ENCODE measurements at regions not wholly inside any gene's neighbourhood (a gene's known extent, or its start where the extent isn't known, plus 50 kb on each side); places are given as distances from the start of the nearest gene placed in this dataset.
"Not testable (repeated sequence)": the region's sequence is repeated elsewhere in the genome, so short reads cannot be mapped to it uniquely, and the experiment has no call there.

- DNase-seq, result no peak
Observed at GRCh38 chrX:123013141-123013540, 170.9 kb upstream of the GRIA3 start.

GRCh38 chrX:123036401-123036800, 147.7 kb upstream of the GRIA3 start:
- DNase-seq, result no peak

GRCh38 chrX:123049071-123049625, 134.9 kb upstream of the GRIA3 start:
- no peak for DNase-seq

- DNase-seq, result no peak
Observed at GRCh38 chrX:123060986-123061385, 123.1 kb upstream of the GRIA3 start.

GRCh38 chrX:123064053-123064452, 120.0 kb upstream of the GRIA3 start:
- DNase-seq, result no peak

- DNase-seq, result no peak
Observed at GRCh38 chrX:123072686-123073385, 111.2 kb upstream of the GRIA3 start.

- no peak for DNase-seq
Observed at GRCh38 chrX:123075947-123076561, 108.0 kb upstream of the GRIA3 start.

GRCh38 chrX:123077631-123078030, 106.4 kb upstream of the GRIA3 start:
- DNase-seq, result no peak

- DNase-seq, result no peak
Observed at GRCh38 chrX:123080065-123080464, 104.0 kb upstream of the GRIA3 start.

GRCh38 chrX:123081776-123082175, 102.3 kb upstream of the GRIA3 start:
- DNase-seq, result no peak

GRCh38 chrX:123083924-123084323, 100.2 kb upstream of the GRIA3 start:
- no peak for DNase-seq

GRCh38 chrX:123084797-123085196, 99.3 kb upstream of the GRIA3 start:
- peak; percentile 0 for DNase-seq

- no peak for DNase-seq
Observed at GRCh38 chrX:123085311-123085940, 98.7 kb upstream of the GRIA3 start.

- DNase-seq, result no peak
Observed at GRCh38 chrX:123086768-123087167, 97.3 kb upstream of the GRIA3 start.

GRCh38 chrX:123087326-123087725, 96.8 kb upstream of the GRIA3 start:
- DNase-seq, result no peak

GRCh38 chrX:123088331-123088730, 95.7 kb upstream of the GRIA3 start:
- DNase-seq, result no peak

- DNase-seq, result no peak
Observed at GRCh38 chrX:123088930-123089329, 95.1 kb upstream of the GRIA3 start.

- DNase-seq, result no peak
Observed at GRCh38 chrX:123093792-123094191, 90.3 kb upstream of the GRIA3 start.

- DNase-seq, result no peak
Observed at GRCh38 chrX:123108513-123109427, 75.3 kb upstream of the GRIA3 start.

- DNase-seq, result no peak
Observed at GRCh38 chrX:123121241-123121640, 62.8 kb upstream of the GRIA3 start.

- DNase-seq, result not testable (repeated sequence)
Observed at GRCh38 chrX:123129805-123130204, 54.3 kb upstream of the GRIA3 start.
